Naive thymus-derived CD4-positive, alpha-beta T cell (primary cell): ENCODE measurements at regions not wholly inside any gene's neighbourhood (a gene's known extent, or its start where the extent isn't known, plus 50 kb on each side); places are given as distances from the start of the nearest gene placed in this dataset.

Experiments used
- ATAC-seq: fragments of 150-1000 bp; cut with Tn5 transposase; 2 replicates; pipeline ENCODE4 v1.10.0; 2021; ENCODE audit warnings: mild to moderate bottlenecking, moderate library complexity
- CTCF ChIA-PET: fragments of 350-600 bp; sonication (Branson Sonifier 250); formaldehyde crosslinking; loops from one replicate; lab custom pipeline; 2021; ENCODE audit warnings: antibody characterized with exemption; lab: Charles Lee
- POLR2A ChIA-PET: fragments of 350-600 bp; sonication (Branson Sonifier 250); formaldehyde crosslinking; loops from one replicate; lab custom pipeline; 2021; ENCODE audit warnings: antibody characterized with exemption, inconsistent platforms; lab: Charles Lee
- DNase-seq, 9 donors: peaks; one replicate each; pipeline versions ENCODE4 v3.0.0 to v3.0.0-alpha.2; 2020 to 2022; ENCODE audit warnings: mixed read lengths in 1 of 9
- H3K27ac ChIP-seq: one replicate; pipeline ENCODE4 v1.7.0; 2013; ENCODE audit warnings: mild to moderate bottlenecking, low read depth, low read length, moderate library complexity
- H3K27me3 ChIP-seq, 2 donors: one replicate each; pipeline ENCODE4 v1.7.0; 2013; ENCODE audit warnings: low read length in 2 of 2, mild to moderate bottlenecking in 2 of 2, moderate library complexity in 2 of 2; ENCODE audit not compliant: control insufficient read depth in 2 of 2, insufficient read depth in 2 of 2
- H3K36me3 ChIP-seq, 3 experiments: 1 replicate in 2 of 3; 2 replicates in 1 of 3; pipeline ENCODE4 v1.7.0; 2013; ENCODE audit warnings: low read length in 3 of 3, mild to moderate bottlenecking in 3 of 3, moderate library complexity in 1 of 3; ENCODE audit not compliant: insufficient read depth in 3 of 3, control insufficient read depth in 2 of 3
- H3K4me1 ChIP-seq, 2 donors: one replicate each; pipeline ENCODE4 v1.7.0; 2013; ENCODE audit warnings: low read length in 2 of 2, mild to moderate bottlenecking in 2 of 2, moderate library complexity in 1 of 2; ENCODE audit not compliant: control insufficient read depth in 2 of 2, insufficient read depth in 2 of 2
- H3K4me3 ChIP-seq: 2 replicates; pipeline ENCODE4 v1.7.0; 2013; ENCODE audit warnings: mild to moderate bottlenecking, low read length
- H3K9me3 ChIP-seq, 3 experiments: 1 replicate in 2 of 3; 2 replicates in 1 of 3; pipeline ENCODE4 v1.7.0; 2013; ENCODE audit warnings: low read length in 3 of 3; ENCODE audit not compliant: control insufficient read depth in 2 of 3
- H3K27ac Mint-ChIP-seq, 9 donors: one replicate each; pipeline ENCODE4 v1.8.0; 2020 to 2022; ENCODE audit warnings: mixed read lengths in 9 of 9, mild to moderate bottlenecking in 8 of 9, moderate library complexity in 5 of 9, inconsistent platforms in 2 of 9
- H3K27me3 Mint-ChIP-seq, 5 donors: one replicate each; pipeline ENCODE4 v1.8.0; 2021 to 2022; ENCODE audit warnings: mixed read lengths in 5 of 5, mild to moderate bottlenecking in 1 of 5
- H3K36me3 Mint-ChIP-seq, 5 donors: one replicate each; pipeline ENCODE4 v1.8.0; 2020 to 2022; ENCODE audit warnings: mixed read lengths in 5 of 5, mild to moderate bottlenecking in 3 of 5, inconsistent platforms in 1 of 5
- H3K4me1 Mint-ChIP-seq, 7 donors: one replicate each; pipeline ENCODE4 v1.8.0; 2020 to 2022; ENCODE audit warnings: mixed read lengths in 7 of 7, mild to moderate bottlenecking in 3 of 7, inconsistent platforms in 1 of 7
- H3K4me3 Mint-ChIP-seq, 10 donors: one replicate each; pipeline ENCODE4 v1.8.0; 2020 to 2022; ENCODE audit warnings: mild to moderate bottlenecking in 10 of 10, mixed read lengths in 10 of 10, moderate library complexity in 6 of 10, inconsistent platforms in 2 of 10
- H3K9me3 Mint-ChIP-seq, 11 donors: one replicate each; pipeline ENCODE4 v1.8.0; 2020 to 2022; ENCODE audit warnings: mixed read lengths in 11 of 11, mild to moderate bottlenecking in 4 of 11, inconsistent platforms in 1 of 11, moderate library complexity in 1 of 11
- intact Hi-C, 2 donors: fragments of 100-400 bp; cut with micrococcal nuclease; formaldehyde crosslinking; loops; one replicate each; pipeline ENCODE4 v1.15.1; 2023

GRCh38 chr5:30209755-30210154, 983.7 kb upstream of the CDH6 start:
- H3K4me3 Mint-ChIP-seq: no peak overlapping the region
- no peak overlapping the region for H3K27ac ChIP-seq
- POLR2A ChIA-PET: no interaction called here
- peaks cover 0 to 5% (median 0%) of the 10 kb centered on the region in 5 donors for H3K36me3 Mint-ChIP-seq
- H3K4me1 Mint-ChIP-seq: no peaks in the 10 kb centered on the region
- no peaks in the 10 kb centered on the region for H3K36me3 ChIP-seq
- intact Hi-C loops: no loop called here
- no peak for ATAC-seq
- H3K27ac Mint-ChIP-seq: no peak overlapping the region
- H3K4me3 ChIP-seq: no peak overlapping the region
- H3K9me3 Mint-ChIP-seq: peaks cover 0 to 30% (median 12%) of the 10 kb centered on the region in 11 donors
- CTCF ChIA-PET: no interaction called here
- no peaks in the 10 kb centered on the region for H3K9me3 ChIP-seq
- no peaks in the 10 kb centered on the region for H3K27me3 ChIP-seq
- H3K27me3 Mint-ChIP-seq: no peaks in the 10 kb centered on the region
- no peak for DNase-seq
- no peaks in the 10 kb centered on the region for H3K4me1 ChIP-seq

GRCh38 chr5:30197662-30198061, 995.8 kb upstream of the CDH6 start:
- CTCF ChIA-PET: no interaction called here
- H3K4me1 ChIP-seq: no peaks in the 10 kb centered on the region
- POLR2A ChIA-PET: no interaction called here
- intact Hi-C loops: no loop called here
- no peaks in the 10 kb centered on the region for H3K9me3 ChIP-seq
- Mint-ChIP-seq H3K27me3 (no peaks in the 10 kb centered on the region), H3K36me3 (no peaks in the 10 kb centered on the region), H3K27ac (no peak overlapping the region), H3K4me1 (no peaks in the 10 kb centered on the region), H3K9me3 (peaks cover 0 to 26% (median 10%) of the 10 kb centered on the region in 11 donors), H3K4me3 (no peak overlapping the region)
- no peaks in the 10 kb centered on the region for H3K36me3 ChIP-seq
- no peak overlapping the region for H3K27ac ChIP-seq
- H3K27me3 ChIP-seq: no peaks in the 10 kb centered on the region
- DNase-seq (no peak), ATAC-seq (no peak)
- no peak overlapping the region for H3K4me3 ChIP-seq

- POLR2A ChIA-PET: no interaction called here
Measured at GRCh38 chr5:30195036-30195435, 998.5 kb upstream of the CDH6 start.

GRCh38 chr5:30194595-30194994, 998.9 kb upstream of the CDH6 start:
- Mint-ChIP-seq H3K27ac (no peak overlapping the region), H3K36me3 (no peaks in the 10 kb centered on the region), H3K4me1 (no peaks in the 10 kb centered on the region), H3K27me3 (no peaks in the 10 kb centered on the region), H3K9me3 (peaks cover 0 to 22% (median 6%) of the 10 kb centered on the region in 11 donors), H3K4me3 (no peak overlapping the region)
- no peak for DNase-seq
- no peaks in the 10 kb centered on the region for H3K27me3 ChIP-seq
- H3K4me3 ChIP-seq: no peak overlapping the region
- H3K4me1 ChIP-seq: no peaks in the 10 kb centered on the region
- intact Hi-C loops: no loop called here
- H3K27ac ChIP-seq: no peak overlapping the region
- no peaks in the 10 kb centered on the region for H3K9me3 ChIP-seq
- no peaks in the 10 kb centered on the region for H3K36me3 ChIP-seq
- no peak for ATAC-seq
- ChIA-PET CTCF (no interaction called here), POLR2A (no interaction called here)

More at GRCh38 chr5:30195036-30195435, 998.5 kb upstream of the CDH6 start:
- no peak overlapping the region for H3K27ac Mint-ChIP-seq
- Histone ChIP-seq H3K4me1 (no peaks in the 10 kb centered on the region), H3K27me3 (no peaks in the 10 kb centered on the region), H3K27ac (no peak overlapping the region), H3K9me3 (no peaks in the 10 kb centered on the region), H3K4me3 (no peak overlapping the region), H3K36me3 (no peaks in the 10 kb centered on the region)
- no peak for DNase-seq
- no peak for ATAC-seq
- intact Hi-C loops: no loop called here
- H3K36me3 Mint-ChIP-seq: no peaks in the 10 kb centered on the region
- H3K9me3 Mint-ChIP-seq: peaks cover 0 to 22% (median 6%) of the 10 kb centered on the region in 11 donors
- no peaks in the 10 kb centered on the region for H3K27me3 Mint-ChIP-seq
- CTCF ChIA-PET: no interaction called here
- no peaks in the 10 kb centered on the region for H3K4me1 Mint-ChIP-seq
- H3K4me3 Mint-ChIP-seq: no peak overlapping the region

GRCh38 chr5:30183795-30184194, 1009.7 kb upstream of the CDH6 start:
- intact Hi-C loops: no loop called here
- POLR2A ChIA-PET: no interaction called here
- peaks cover 0 to 15% (median 7%) of the 10 kb centered on the region in 11 donors for H3K9me3 Mint-ChIP-seq

GRCh38 chr5:30156156-30156555, 1037.3 kb upstream of the CDH6 start:
- DNase-seq: no peak
- CTCF ChIA-PET: no interaction called here
- Histone ChIP-seq H3K27me3 (no peaks in the 10 kb centered on the region), H3K27ac (no peak overlapping the region), H3K36me3 (no peaks in the 10 kb centered on the region), H3K4me1 (no peaks in the 10 kb centered on the region), H3K9me3 (no peaks in the 10 kb centered on the region), H3K4me3 (no peak overlapping the region)
- peaks cover 0 to 4% (median 0%) of the 10 kb centered on the region in 5 donors for H3K36me3 Mint-ChIP-seq
- POLR2A ChIA-PET: no interaction called here
- no peak overlapping the region for H3K27ac Mint-ChIP-seq
- no peak for ATAC-seq
- H3K27me3 Mint-ChIP-seq: no peaks in the 10 kb centered on the region
- H3K4me3 Mint-ChIP-seq: no peak overlapping the region
- no peaks in the 10 kb centered on the region for H3K4me1 Mint-ChIP-seq
- peaks cover 0 to 37% (median 11%) of the 10 kb centered on the region in 11 donors for H3K9me3 Mint-ChIP-seq
- intact Hi-C loops: no loop called here

More at GRCh38 chr5:30183795-30184194, 1009.7 kb upstream of the CDH6 start:
- no peaks in the 10 kb centered on the region for H3K36me3 ChIP-seq
- no peak overlapping the region for H3K27ac ChIP-seq
- ATAC-seq (no peak), DNase-seq (no peak)
- Mint-ChIP-seq H3K27ac (no peak overlapping the region), H3K27me3 (no peaks in the 10 kb centered on the region), H3K4me1 (no peaks in the 10 kb centered on the region), H3K36me3 (peaks cover 0 to 4% (median 0%) of the 10 kb centered on the region in 5 donors), H3K4me3 (no peak overlapping the region)
- no peak overlapping the region for H3K4me3 ChIP-seq
- no peaks in the 10 kb centered on the region for H3K27me3 ChIP-seq
- H3K9me3 ChIP-seq: no peaks in the 10 kb centered on the region
- no peaks in the 10 kb centered on the region for H3K4me1 ChIP-seq
- CTCF ChIA-PET: no interaction called here

GRCh38 chr5:30152431-30152830, 1041.1 kb upstream of the CDH6 start:
- Histone ChIP-seq H3K36me3 (no peaks in the 10 kb centered on the region), H3K4me1 (no peaks in the 10 kb centered on the region), H3K4me3 (no peak overlapping the region), H3K9me3 (no peaks in the 10 kb centered on the region), H3K27ac (no peak overlapping the region), H3K27me3 (no peaks in the 10 kb centered on the region)
- no peak for DNase-seq
- POLR2A ChIA-PET: no interaction called here
- no peak overlapping the region for H3K4me3 Mint-ChIP-seq
- CTCF ChIA-PET: no interaction called here
- no peak overlapping the region for H3K27ac Mint-ChIP-seq
- peaks cover 0 to 4% (median 0%) of the 10 kb centered on the region in 5 donors for H3K36me3 Mint-ChIP-seq
- ATAC-seq: no peak
- H3K4me1 Mint-ChIP-seq: no peaks in the 10 kb centered on the region
- H3K27me3 Mint-ChIP-seq: no peaks in the 10 kb centered on the region
- intact Hi-C loops: no loop called here
- peaks cover 0 to 38% (median 9%) of the 10 kb centered on the region in 11 donors for H3K9me3 Mint-ChIP-seq
